ENCODE measurements at regions not wholly inside any gene's neighbourhood (a gene's known extent, or its start where the extent isn't known, plus 50 kb on each side); places are given as distances from the start of the nearest gene placed in this dataset.

DNA sequence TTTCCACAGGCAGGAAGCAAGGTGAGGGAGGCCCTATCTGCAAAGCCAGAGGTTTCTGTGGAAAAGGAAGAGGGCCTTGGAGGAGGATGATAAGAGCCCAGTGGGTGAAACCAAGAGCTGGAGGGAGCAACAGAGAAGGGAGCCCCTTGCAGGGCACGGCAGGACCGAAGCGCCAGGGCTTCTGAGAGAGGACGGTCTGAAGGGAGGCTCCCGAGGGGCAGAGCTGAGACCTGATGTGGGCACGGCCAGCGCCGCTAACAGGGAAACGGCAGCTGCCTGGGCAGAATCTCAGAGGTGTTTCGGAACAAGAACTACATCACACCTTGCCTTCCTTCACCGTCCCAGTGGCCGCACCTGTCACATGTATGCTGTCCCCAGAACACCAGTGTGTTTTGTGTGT, 144.3 kb upstream of the ADARB2 start:
- TF ChIP-seq POLR2A (IDR thresholded peaks at IDR 0.05) = no peak
- TF ChIP-seq, protein P1, sequence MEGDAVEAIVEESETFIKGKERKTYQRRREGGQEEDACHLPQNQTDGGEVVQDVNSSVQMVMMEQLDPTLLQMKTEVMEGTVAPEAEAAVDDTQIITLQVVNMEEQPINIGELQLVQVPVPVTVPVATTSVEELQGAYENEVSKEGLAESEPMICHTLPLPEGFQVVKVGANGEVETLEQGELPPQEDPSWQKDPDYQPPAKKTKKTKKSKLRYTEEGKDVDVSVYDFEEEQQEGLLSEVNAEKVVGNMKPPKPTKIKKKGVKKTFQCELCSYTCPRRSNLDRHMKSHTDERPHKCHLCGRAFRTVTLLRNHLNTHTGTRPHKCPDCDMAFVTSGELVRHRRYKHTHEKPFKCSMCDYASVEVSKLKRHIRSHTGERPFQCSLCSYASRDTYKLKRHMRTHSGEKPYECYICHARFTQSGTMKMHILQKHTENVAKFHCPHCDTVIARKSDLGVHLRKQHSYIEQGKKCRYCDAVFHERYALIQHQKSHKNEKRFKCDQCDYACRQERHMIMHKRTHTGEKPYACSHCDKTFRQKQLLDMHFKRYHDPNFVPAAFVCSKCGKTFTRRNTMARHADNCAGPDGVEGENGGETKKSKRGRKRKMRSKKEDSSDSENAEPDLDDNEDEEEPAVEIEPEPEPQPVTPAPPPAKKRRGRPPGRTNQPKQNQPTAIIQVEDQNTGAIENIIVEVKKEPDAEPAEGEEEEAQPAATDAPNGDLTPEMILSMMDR (IDR thresholded peaks at IDR 0.05) = no peak
